Spleen (tissue), 11 donors: ENCODE measurements at regions not wholly inside any gene's neighbourhood (a gene's known extent, or its start where the extent isn't known, plus 50 kb on each side); places are given as distances from the start of the nearest gene placed in this dataset.

ENCODE experiments used
- DNase-seq: peaks from one replicate; pipeline ENCODE4 v3.0.0-alpha.2; 2020
- H3K27ac ChIP-seq, 8 donors: fragments of 200-600 bp; sonication (generic) in 7 of 8; 1 replicate in 4 of 8; 2 replicates in 4 of 8; pipeline versions ENCODE4 v1.5.0 to v1.8.0; 2016 to 2021; ENCODE audit warnings: inconsistent platforms in 4 of 8, mild to moderate bottlenecking in 4 of 8, moderate library complexity in 1 of 8
- H3K27me3 ChIP-seq, 7 donors: fragments of 200-600 bp; sonication (generic) in 6 of 7; replicated peaks in 1 of 7; 1 replicate in 4 of 7; 2 replicates in 3 of 7; pipeline versions ENCODE4 v1.5.0 to v1.8.0; 2016 to 2021; ENCODE audit warnings: inconsistent platforms in 3 of 7, mild to moderate bottlenecking in 1 of 7
- H3K36me3 ChIP-seq, 6 donors: fragments of 200-600 bp; sonication (generic) in 5 of 6; 1 replicate in 4 of 6; 2 replicates in 2 of 6; pipeline versions ENCODE4 v1.5.0 to v1.8.0; 2016 to 2021; ENCODE audit warnings: inconsistent platforms in 2 of 6
- H3K4me1 ChIP-seq, 6 donors: fragments of 200-600 bp; sonication (generic) in 5 of 6; 1 replicate in 3 of 6; 2 replicates in 3 of 6; pipeline versions ENCODE4 v1.5.0 to v1.8.0; 2016 to 2021; ENCODE audit warnings: inconsistent platforms in 3 of 6
- H3K4me3 ChIP-seq, 8 donors: fragments of 200-600 bp; sonication (generic) in 7 of 8; 1 replicate in 4 of 8; 2 replicates in 4 of 8; pipeline versions ENCODE4 v1.5.0 to v1.8.0; 2016 to 2021; ENCODE audit warnings: inconsistent platforms in 4 of 8, mild to moderate bottlenecking in 4 of 8, moderate library complexity in 2 of 8
- H3K9me3 ChIP-seq, 8 donors: fragments of 200-600 bp; sonication (generic) in 7 of 8; 1 replicate in 4 of 8; 2 replicates in 4 of 8; pipeline versions ENCODE4 v1.5.0 to v1.8.0; 2016 to 2021; ENCODE audit warnings: inconsistent platforms in 4 of 8
- POLR2A ChIP-seq, 3 donors: fragments of 450-650 bp; IDR thresholded peaks; one replicate each; pipeline ENCODE4 v1.5.1; 2017; ENCODE audit warnings: antibody characterized with exemption in 3 of 3, mild to moderate bottlenecking in 1 of 3
- POLR2AphosphoS5 ChIP-seq, 3 donors: sonication (generic); formaldehyde crosslinking; IDR thresholded peaks; one replicate each; pipeline ENCODE4 v1.5.1; 2017; ENCODE audit warnings: antibody characterized with exemption in 3 of 3
- WGBS, 5 donors: extraction: QIAGEN DNeasy Blood & Tissue Kit in 3 of 5; methylation state at CpG; one replicate each; pipeline versions ENCODE4 v1.1.5 to v1.1.7; 2013 to 2018; 5-methylcytosine and 5-hydroxymethylcytosine counted together
- intact Hi-C: fragments of 100-400 bp; cut with DNase I; formaldehyde crosslinking; loops from one replicate; pipeline ENCODE4 v1.15.0; 2023; ENCODE audit warnings: low total_unique reads
- TF ChIP-seq, protein P1 (sequence below), 11 experiments: fragments of 200-600 bp in 7 of 11; fragments of 450-650 bp in 4 of 11; sonication (generic) in 4 of 11; IDR thresholded peaks in 8 of 11; conservative IDR thresholded peaks in 3 of 11; 1 replicate in 7 of 11; 2 replicates in 4 of 11; pipeline versions ENCODE4 v1.4.0 to v1.8.0; 2016 to 2021; ENCODE audit warnings: antibody characterized with exemption in 11 of 11, inconsistent platforms in 4 of 11, mild to moderate bottlenecking in 1 of 11
- donor health status: healthy with polysubstance abuse.
- donor health status: DM: no; HTN: no; CAD: no; lungs with moderate emphysema.
- donor health status: DM: no; HTN: no; CAD: no.
- donor health status: Bipolar disorder and iron deficiency.
- donor health status: healthy.
- donor health status: DM: no; HTN: no; CAD: no.
- donor health status: DM: yes; HTN: yes; CAD: no.

- no peak for TF ChIP-seq POLR2A (IDR thresholded peaks at IDR 0.05)
- TF ChIP-seq, protein P1, sequence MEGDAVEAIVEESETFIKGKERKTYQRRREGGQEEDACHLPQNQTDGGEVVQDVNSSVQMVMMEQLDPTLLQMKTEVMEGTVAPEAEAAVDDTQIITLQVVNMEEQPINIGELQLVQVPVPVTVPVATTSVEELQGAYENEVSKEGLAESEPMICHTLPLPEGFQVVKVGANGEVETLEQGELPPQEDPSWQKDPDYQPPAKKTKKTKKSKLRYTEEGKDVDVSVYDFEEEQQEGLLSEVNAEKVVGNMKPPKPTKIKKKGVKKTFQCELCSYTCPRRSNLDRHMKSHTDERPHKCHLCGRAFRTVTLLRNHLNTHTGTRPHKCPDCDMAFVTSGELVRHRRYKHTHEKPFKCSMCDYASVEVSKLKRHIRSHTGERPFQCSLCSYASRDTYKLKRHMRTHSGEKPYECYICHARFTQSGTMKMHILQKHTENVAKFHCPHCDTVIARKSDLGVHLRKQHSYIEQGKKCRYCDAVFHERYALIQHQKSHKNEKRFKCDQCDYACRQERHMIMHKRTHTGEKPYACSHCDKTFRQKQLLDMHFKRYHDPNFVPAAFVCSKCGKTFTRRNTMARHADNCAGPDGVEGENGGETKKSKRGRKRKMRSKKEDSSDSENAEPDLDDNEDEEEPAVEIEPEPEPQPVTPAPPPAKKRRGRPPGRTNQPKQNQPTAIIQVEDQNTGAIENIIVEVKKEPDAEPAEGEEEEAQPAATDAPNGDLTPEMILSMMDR (IDR thresholded peaks at IDR 0.05 in 8 of 11, conservative IDR thresholded peaks at IDR 0.05 in 3 of 11), result no peak
- no peak for TF ChIP-seq POLR2AphosphoS5 (IDR thresholded peaks at IDR 0.05)
- Histone ChIP-seq H3K4me1 (no peaks in the 10 kb centered on the region), H3K4me3 (no peak overlapping the region), H3K36me3 (no peaks in the 10 kb centered on the region), H3K9me3 (no peaks in the 10 kb centered on the region), H3K27ac (no peak overlapping the region), H3K27me3 (no peaks in the 10 kb centered on the region)
- intact Hi-C loops, result no loop called here
- 94 to 99% (median 97%) methylated on average over 4 of the region's 4 CpGs for WGBS, 5 donors
- no peak for DNase-seq
Measured at GRCh38 chr10:25738776-25739175, 195.3 kb upstream of the MYO3A start.

DNA sequence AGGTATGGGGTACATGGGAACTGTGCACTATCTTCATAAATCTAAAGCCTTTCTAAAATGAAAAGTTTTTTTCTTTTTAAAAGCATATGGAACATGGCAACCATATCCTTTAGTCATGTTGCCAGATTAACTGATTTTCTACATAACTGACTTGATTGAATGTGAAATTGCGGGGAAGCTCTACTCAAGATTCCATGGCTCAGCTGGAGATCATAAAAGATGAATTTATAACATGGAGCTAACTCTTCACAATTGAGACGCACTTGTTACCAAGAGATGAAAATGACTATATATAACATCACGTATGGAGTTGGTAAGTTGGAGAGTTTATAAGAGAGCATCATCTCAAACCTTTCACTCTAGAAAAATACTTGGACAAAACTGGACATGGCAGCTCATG, 190.2 kb upstream of the MYO3A start:
- Histone ChIP-seq H3K27me3 (no peaks in the 10 kb centered on the region), H3K4me1 (no peaks in the 10 kb centered on the region), H3K9me3 (no peaks in the 10 kb centered on the region), H3K27ac (no peak overlapping the region), H3K36me3 (no peaks in the 10 kb centered on the region), H3K4me3 (no peak overlapping the region)
- intact Hi-C loops, result no loop called here
- 87 to 95% (median 94%) methylated on average over 3 of the region's 3 CpGs for WGBS, 5 donors
- TF ChIP-seq, protein P1 (IDR thresholded peaks at IDR 0.05 in 8 of 11, conservative IDR thresholded peaks at IDR 0.05 in 3 of 11), result no peak
- TF ChIP-seq POLR2A (IDR thresholded peaks at IDR 0.05) (no peak), POLR2AphosphoS5 (IDR thresholded peaks at IDR 0.05) (no peak)
- DNase-seq, result no peak

- no peaks in the 10 kb centered on the region for H3K27me3 ChIP-seq
- intact Hi-C loops, result no loop called here
- no peak overlapping the region for H3K27ac ChIP-seq
- H3K36me3 ChIP-seq, result no peaks in the 10 kb centered on the region
- no peak for TF ChIP-seq POLR2AphosphoS5 (IDR thresholded peaks at IDR 0.05)
- TF ChIP-seq POLR2A (IDR thresholded peaks at IDR 0.05), result no peak
- TF ChIP-seq, protein P1 (IDR thresholded peaks at IDR 0.05 in 8 of 11, conservative IDR thresholded peaks at IDR 0.05 in 3 of 11), result no peak
- no peak overlapping the region for H3K4me3 ChIP-seq
- no peak for DNase-seq
- no peaks in the 10 kb centered on the region for H3K4me1 ChIP-seq
- H3K9me3 ChIP-seq, result no peaks in the 10 kb centered on the region
Measured at GRCh38 chr10:25744574-25744973, 189.5 kb upstream of the MYO3A start.

DNA sequence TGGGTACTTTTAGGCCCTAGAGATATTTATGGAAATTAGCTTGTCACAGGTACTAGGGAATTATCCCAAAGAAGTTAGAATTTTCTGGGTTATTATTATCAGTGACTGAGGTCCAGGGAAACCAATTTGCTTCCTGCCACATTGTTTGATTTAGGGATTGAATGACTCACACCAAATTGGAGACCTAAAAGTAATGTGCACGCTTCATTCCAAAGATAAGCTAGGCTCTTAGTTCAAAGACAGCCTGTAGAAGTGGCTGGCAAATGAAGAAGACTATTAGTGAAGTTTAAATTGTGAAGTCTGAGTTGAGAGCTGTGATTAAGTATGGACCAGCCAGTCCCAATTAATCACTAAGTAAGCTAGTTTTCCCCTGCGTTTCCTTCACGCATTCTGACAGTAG, 188.1 kb upstream of the MYO3A start:
- intact Hi-C loops, result no loop called here
- Histone ChIP-seq H3K27me3 (no peaks in the 10 kb centered on the region), H3K4me1 (no peaks in the 10 kb centered on the region), H3K9me3 (no peaks in the 10 kb centered on the region), H3K4me3 (no peak overlapping the region), H3K27ac (no peak overlapping the region), H3K36me3 (no peaks in the 10 kb centered on the region)
- WGBS, 5 donors, result 36 to 73% (median 65%) methylated on average over 3 of the region's 3 CpGs
- DNase-seq, result no peak
- no peak for TF ChIP-seq POLR2AphosphoS5 (IDR thresholded peaks at IDR 0.05)
- TF ChIP-seq, protein P1 (IDR thresholded peaks at IDR 0.05 in 8 of 11, conservative IDR thresholded peaks at IDR 0.05 in 3 of 11), result no peak
- no peak for TF ChIP-seq POLR2A (IDR thresholded peaks at IDR 0.05)
